Esophagus squamous epithelium (tissue), 5 donors: ENCODE measurements at regions not wholly inside any gene's neighbourhood (a gene's known extent, or its start where the extent isn't known, plus 50 kb on each side); places are given as distances from the start of the nearest gene placed in this dataset.

Experiments used
- DNase-seq: peaks from one replicate; lab custom pipeline; 2025; lab: John Stamatoyannopoulos, UW
- H3K27ac ChIP-seq, 4 donors: fragments of 200-600 bp; sonication (generic); one replicate each; pipeline ENCODE4 v1.5.1; 2016 to 2019; ENCODE audit warnings: mild to moderate bottlenecking in 1 of 4
- H3K27me3 ChIP-seq, 4 donors: fragments of 200-600 bp; sonication (generic); 1 replicate in 3 of 4; 2 replicates in 1 of 4; pipeline versions ENCODE4 v1.5.1 to v1.6.0; 2017 to 2021; ENCODE audit warnings: antibody characterized with exemption in 1 of 4
- H3K36me3 ChIP-seq, 3 donors: fragments of 200-600 bp; sonication (generic); one replicate each; pipeline ENCODE4 v1.5.1; 2016 to 2019
- H3K4me1 ChIP-seq, 3 donors: fragments of 200-600 bp; sonication (generic); one replicate each; pipeline ENCODE4 v1.5.1; 2017 to 2019
- H3K4me3 ChIP-seq, 4 donors: fragments of 200-600 bp; sonication (generic); 1 replicate in 3 of 4; 2 replicates in 1 of 4; pipeline ENCODE4 v1.5.1; 2016 to 2019; ENCODE audit warnings: mild to moderate bottlenecking in 2 of 4, moderate library complexity in 1 of 4
- H3K9me3 ChIP-seq, 3 donors: fragments of 200-600 bp; sonication (generic); one replicate each; pipeline ENCODE4 v1.5.1; 2016 to 2019
- POLR2A ChIP-seq, 4 donors: fragments of 450-650 bp; IDR thresholded peaks; one replicate each; pipeline ENCODE4 v1.6.1; 2017; ENCODE audit warnings: antibody characterized with exemption in 4 of 4, mild to moderate bottlenecking in 4 of 4, moderate library complexity in 3 of 4
- WGBS, 2 donors: methylation state at CpG; one replicate each; pipeline ENCODE4 v1.1.5; 2018; 5-methylcytosine and 5-hydroxymethylcytosine counted together
- intact Hi-C: fragments of 100-400 bp; cut with DNase I; formaldehyde crosslinking; loops from one replicate; pipeline ENCODE4 v1.15.0; 2022
- TF ChIP-seq, protein P1 (sequence below), 6 experiments: fragments of 450-650 bp in 4 of 6; fragments of 200-600 bp in 2 of 6; sonication (generic) in 2 of 6; IDR thresholded peaks; one replicate each; pipeline ENCODE4 v1.5.1; 2016 to 2019; ENCODE audit warnings: antibody characterized with exemption in 6 of 6, mild to moderate bottlenecking in 4 of 6, moderate library complexity in 4 of 6
- donor health status: DM: yes; HTN: yes; CAD: no.

DNA sequence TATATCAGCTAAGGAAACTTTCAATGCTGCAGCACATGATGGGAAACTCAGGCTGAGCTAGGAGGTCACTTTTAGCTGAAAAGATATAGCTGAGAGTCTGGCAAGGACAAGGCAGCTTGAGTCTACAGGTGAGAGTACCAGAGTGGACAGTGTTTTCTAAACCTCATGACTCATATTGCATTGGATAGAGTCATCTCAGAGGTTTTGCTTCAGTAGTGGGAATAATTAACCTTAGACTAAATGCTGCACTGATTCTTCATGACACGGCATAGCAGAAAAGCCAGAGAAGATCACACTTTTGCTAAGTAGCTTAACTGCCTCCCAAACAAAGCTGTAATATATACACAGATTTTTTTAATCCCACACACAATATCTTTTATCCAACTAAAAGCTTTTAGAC is 865.0 kb upstream of the CDH2 start:
- Histone ChIP-seq H3K4me1 (no peaks in the 10 kb centered on the region), H3K4me3 (no peak overlapping the region), H3K27ac (no peak overlapping the region), H3K36me3 (no peaks in the 10 kb centered on the region), H3K9me3 (no peaks in the 10 kb centered on the region), H3K27me3 (no peaks in the 10 kb centered on the region)
- intact Hi-C loops, result no loop called here
- 85 to 100% methylated on average over 1 of the region's 1 CpG for WGBS, 2 donors
- no peak for DNase-seq
- no peak for TF ChIP-seq POLR2A (IDR thresholded peaks at IDR 0.05)
- TF ChIP-seq, protein P1, sequence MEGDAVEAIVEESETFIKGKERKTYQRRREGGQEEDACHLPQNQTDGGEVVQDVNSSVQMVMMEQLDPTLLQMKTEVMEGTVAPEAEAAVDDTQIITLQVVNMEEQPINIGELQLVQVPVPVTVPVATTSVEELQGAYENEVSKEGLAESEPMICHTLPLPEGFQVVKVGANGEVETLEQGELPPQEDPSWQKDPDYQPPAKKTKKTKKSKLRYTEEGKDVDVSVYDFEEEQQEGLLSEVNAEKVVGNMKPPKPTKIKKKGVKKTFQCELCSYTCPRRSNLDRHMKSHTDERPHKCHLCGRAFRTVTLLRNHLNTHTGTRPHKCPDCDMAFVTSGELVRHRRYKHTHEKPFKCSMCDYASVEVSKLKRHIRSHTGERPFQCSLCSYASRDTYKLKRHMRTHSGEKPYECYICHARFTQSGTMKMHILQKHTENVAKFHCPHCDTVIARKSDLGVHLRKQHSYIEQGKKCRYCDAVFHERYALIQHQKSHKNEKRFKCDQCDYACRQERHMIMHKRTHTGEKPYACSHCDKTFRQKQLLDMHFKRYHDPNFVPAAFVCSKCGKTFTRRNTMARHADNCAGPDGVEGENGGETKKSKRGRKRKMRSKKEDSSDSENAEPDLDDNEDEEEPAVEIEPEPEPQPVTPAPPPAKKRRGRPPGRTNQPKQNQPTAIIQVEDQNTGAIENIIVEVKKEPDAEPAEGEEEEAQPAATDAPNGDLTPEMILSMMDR (IDR thresholded peaks at IDR 0.05), result no peak

DNA sequence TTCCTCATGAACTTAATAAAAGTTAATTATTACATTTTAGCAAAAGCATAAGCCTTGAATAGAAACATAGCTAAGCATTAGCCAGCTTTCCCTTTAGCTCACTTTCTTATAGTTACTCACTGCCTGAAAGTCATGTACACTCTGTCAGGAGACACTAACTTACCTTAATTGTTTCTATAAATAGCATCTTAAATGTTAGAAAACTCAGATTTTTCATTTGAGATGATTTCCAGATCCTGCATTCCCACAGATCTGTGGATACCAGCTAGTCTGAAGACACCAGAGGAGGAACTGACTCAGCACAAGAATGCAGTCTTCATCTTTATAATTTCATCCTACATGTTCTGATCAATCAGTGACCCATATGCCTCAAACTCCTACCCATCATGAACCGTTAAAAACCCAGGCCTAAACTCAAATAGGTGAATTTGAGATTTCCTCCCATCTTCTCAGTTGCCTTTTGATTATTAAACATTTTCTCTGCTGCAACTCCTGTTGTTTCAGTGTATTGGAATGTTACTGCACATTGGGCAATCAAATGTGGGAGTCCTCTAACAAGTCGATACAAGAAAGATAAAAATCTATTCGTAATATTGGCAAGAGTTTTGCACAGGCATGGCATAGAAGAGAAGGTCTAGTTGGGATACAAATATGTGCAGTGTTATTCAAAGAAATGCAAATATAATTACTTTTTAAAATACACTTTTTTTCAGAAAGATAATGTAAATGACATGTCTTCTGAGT is 857.4 kb upstream of the CDH2 start:
- WGBS, 2 donors, result 51 to 67% methylated on average over 3 of the region's 3 CpGs
- Histone ChIP-seq H3K4me1 (no peaks in the 10 kb centered on the region), H3K27ac (no peak overlapping the region), H3K4me3 (no peak overlapping the region), H3K27me3 (no peaks in the 10 kb centered on the region), H3K36me3 (no peaks in the 10 kb centered on the region), H3K9me3 (no peaks in the 10 kb centered on the region)
- no peak for DNase-seq
- intact Hi-C loops, result no loop called here
- TF ChIP-seq, protein P1 (IDR thresholded peaks at IDR 0.05), result no peak
- TF ChIP-seq POLR2A (IDR thresholded peaks at IDR 0.05), result no peak

DNA sequence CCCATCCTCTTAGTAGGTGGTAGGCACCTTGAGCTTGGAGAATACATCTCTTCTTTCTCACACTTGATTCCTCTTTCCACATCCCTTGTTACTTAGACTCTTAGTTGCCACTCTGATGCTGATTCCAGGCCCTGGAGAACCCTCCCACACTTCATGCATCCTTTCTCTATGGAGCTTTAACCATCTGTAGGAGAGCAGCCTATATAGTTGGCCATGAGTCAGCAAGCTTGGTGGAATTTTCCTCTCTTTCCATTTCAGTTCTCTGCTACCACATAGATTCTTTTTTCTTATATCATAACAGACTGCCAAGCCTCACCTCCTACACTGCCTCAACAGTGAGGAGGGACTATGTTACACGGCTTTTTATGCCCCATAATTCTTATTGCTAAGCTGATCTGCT is 851.6 kb upstream of the CDH2 start:
- no peaks in the 10 kb centered on the region for H3K4me1 ChIP-seq
- H3K36me3 ChIP-seq, result no peaks in the 10 kb centered on the region
- no peaks in the 10 kb centered on the region for H3K27me3 ChIP-seq
- no peak for DNase-seq
- no peaks in the 10 kb centered on the region for H3K9me3 ChIP-seq
- H3K4me3 ChIP-seq, result no peak overlapping the region
- WGBS, 2 donors, result 52% methylated on average over 1 of the region's 1 CpG
- intact Hi-C loops, result no loop called here
- H3K27ac ChIP-seq, result no peak overlapping the region
- no peak for TF ChIP-seq POLR2A (IDR thresholded peaks at IDR 0.05)
- TF ChIP-seq, protein P1 (IDR thresholded peaks at IDR 0.05), result no peak

GRCh38 chr18:29018976-29019375 is 842.0 kb upstream of the CDH2 start:
- Histone ChIP-seq H3K27ac (no peak overlapping the region), H3K4me1 (no peaks in the 10 kb centered on the region), H3K27me3 (no peaks in the 10 kb centered on the region), H3K4me3 (no peak overlapping the region), H3K9me3 (no peaks in the 10 kb centered on the region), H3K36me3 (no peaks in the 10 kb centered on the region)
- TF ChIP-seq, protein P1 (IDR thresholded peaks at IDR 0.05), result no peak
- TF ChIP-seq POLR2A (IDR thresholded peaks at IDR 0.05), result no peak
- intact Hi-C loops, result no loop called here
- no peak for DNase-seq

DNA sequence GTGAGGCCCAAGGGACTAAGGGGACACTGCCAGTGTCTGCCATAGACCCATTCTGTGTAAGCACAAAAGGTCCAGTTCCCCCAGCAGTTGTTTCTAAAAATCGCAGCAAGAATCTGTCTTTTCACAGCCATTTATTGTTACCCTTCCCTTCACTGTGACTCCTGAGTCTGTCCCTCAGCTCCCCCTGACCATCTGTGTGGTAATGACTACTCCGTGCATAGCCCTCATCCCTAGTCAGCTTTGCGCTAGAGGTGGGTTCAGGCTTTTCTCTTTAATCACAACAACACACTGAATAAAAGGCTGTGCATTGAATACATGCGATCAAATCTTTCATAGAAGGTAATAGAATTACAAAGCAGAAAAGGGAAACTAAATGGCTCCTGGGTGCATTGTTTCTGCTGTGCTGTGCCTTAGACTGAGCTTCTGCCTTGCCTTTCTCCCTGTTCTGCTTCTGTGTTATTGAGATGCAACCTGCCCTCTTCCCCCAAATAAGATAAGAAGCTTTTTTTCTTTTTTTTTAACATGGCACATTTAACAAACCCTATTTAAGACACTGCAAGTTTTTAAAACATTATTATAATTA is 836.0 kb upstream of the CDH2 start:
- H3K36me3 ChIP-seq, result no peaks in the 10 kb centered on the region
- intact Hi-C loops, result no loop called here
- no peaks in the 10 kb centered on the region for H3K27me3 ChIP-seq
- no peaks in the 10 kb centered on the region for H3K4me1 ChIP-seq
- 73 to 77% methylated on average over 4 of the region's 4 CpGs for WGBS, 2 donors
- H3K27ac ChIP-seq, result no peak overlapping the region
- no peaks in the 10 kb centered on the region for H3K9me3 ChIP-seq
- no peak for TF ChIP-seq POLR2A (IDR thresholded peaks at IDR 0.05)
- TF ChIP-seq, protein P1 (IDR thresholded peaks at IDR 0.05), result no peak
- no peak overlapping the region for H3K4me3 ChIP-seq
- DNase-seq, result no peak
